ENCODE measurements at regions not wholly inside any gene's neighbourhood (a gene's known extent, or its start where the extent isn't known, plus 50 kb on each side); places are given as distances from the start of the nearest gene placed in this dataset.

- TF ChIP-seq CSDC2 (CRISPR knock-in tag; IDR thresholded peaks at IDR 0.05) (no peak), GLIS3 (CRISPR knock-in tag; IDR thresholded peaks at IDR 0.05) (no peak), ZFP30 (CRISPR knock-in tag; IDR thresholded peaks at IDR 0.05) (no peak)
Observed at GRCh38 chr4:18318682-18319388, 297.3 kb upstream of the LCORL start.

Data from SK-N-SH treated with all-trans-retinoic acid at 6 μM for 48 hours (cell line).